SK-N-DZ (cell line): ENCODE measurements at regions not wholly inside any gene's neighbourhood (a gene's known extent, or its start where the extent isn't known, plus 50 kb on each side); places are given as distances from the start of the nearest gene placed in this dataset.

Experiments
- DNase-seq: peaks from one replicate; pipeline ENCODE4 v3.0.0-alpha.2; 2015; ENCODE audit warnings: low spot score

- no peak for DNase-seq
These were observed 619.0 kb upstream of the AGTR1 start for GRCh38 chr3:148078658-148079057.

- peak; percentile 32 for DNase-seq
These were observed 618.3 kb upstream of the AGTR1 start for GRCh38 chr3:148079370-148079769.

- DNase-seq: no peak
These were observed 615.8 kb upstream of the AGTR1 start for GRCh38 chr3:148081926-148082325.

- no peak for DNase-seq
These were observed 615.0 kb upstream of the AGTR1 start for GRCh38 chr3:148082506-148083280.

GRCh38 chr3:148083526-148084182 lies 614.0 kb upstream of the AGTR1 start:
- DNase-seq: no peak

- no peak for DNase-seq
These were observed 612.8 kb upstream of the AGTR1 start for GRCh38 chr3:148084931-148085330.

GRCh38 chr3:148087601-148088371 lies 609.9 kb upstream of the AGTR1 start:
- DNase-seq: no peak

GRCh38 chr3:148089171-148089570 lies 608.5 kb upstream of the AGTR1 start:
- DNase-seq: peak; percentile 6

- no peak for DNase-seq
These were observed 607.5 kb upstream of the AGTR1 start for GRCh38 chr3:148090156-148090555.

GRCh38 chr3:148092624-148093347 lies 604.9 kb upstream of the AGTR1 start:
- DNase-seq: no peak

- DNase-seq: no peak
These were observed 604.0 kb upstream of the AGTR1 start for GRCh38 chr3:148093753-148094152.

GRCh38 chr3:148095962-148096361 lies 601.7 kb upstream of the AGTR1 start:
- no peak for DNase-seq

GRCh38 chr3:148100476-148100875 lies 597.2 kb upstream of the AGTR1 start:
- DNase-seq: no peak

GRCh38 chr3:148101061-148101460 lies 596.6 kb upstream of the AGTR1 start:
- DNase-seq: no peak

- no peak for DNase-seq
These were observed 595.5 kb upstream of the AGTR1 start for GRCh38 chr3:148102156-148102555.

- no peak for DNase-seq
These were observed 591.6 kb upstream of the AGTR1 start for GRCh38 chr3:148106062-148106461.

GRCh38 chr3:148126956-148127355 lies 570.7 kb upstream of the AGTR1 start:
- DNase-seq: no peak

GRCh38 chr3:148128136-148128535 lies 569.6 kb upstream of the AGTR1 start:
- no peak for DNase-seq

GRCh38 chr3:148131990-148132638 lies 565.6 kb upstream of the AGTR1 start:
- no peak for DNase-seq

- DNase-seq: no peak
These were observed 560.9 kb upstream of the AGTR1 start for GRCh38 chr3:148136816-148137215.

- no peak for DNase-seq
These were observed 551.5 kb upstream of the AGTR1 start for GRCh38 chr3:148146241-148146640.
